ENCODE measurements at regions not wholly inside any gene's neighbourhood (a gene's known extent, or its start where the extent isn't known, plus 50 kb on each side); places are given as distances from the start of the nearest gene placed in this dataset.
"Not testable (repeated sequence)": the region's sequence is repeated elsewhere in the genome, so short reads cannot be mapped to it uniquely, and the experiment has no call there.

DNA sequence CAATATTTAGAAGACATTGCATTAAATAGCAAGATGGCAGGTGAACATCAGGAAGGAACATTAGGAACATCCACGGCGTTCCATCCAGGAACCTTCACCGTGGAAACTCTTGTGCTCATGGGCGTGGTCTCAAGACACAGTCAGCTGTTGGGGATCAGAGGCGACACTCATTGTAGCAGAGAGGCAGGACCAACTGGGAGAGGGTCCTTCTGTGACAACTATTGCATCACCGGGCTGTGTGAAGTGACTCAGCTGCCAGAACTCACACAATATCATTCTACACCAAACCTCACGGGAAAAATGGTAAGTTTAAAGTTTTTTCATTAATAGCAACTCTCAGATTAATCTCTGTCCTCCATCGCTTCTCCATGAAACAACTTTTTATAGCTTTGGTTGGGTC lies 334.8 kb upstream of the SULF2 start:
- DNase-seq (ENCODE audit: low read depth in 1 of 2, low spot score in 1 of 2), result no peak
- no peak overlapping the region for H3K27ac ChIP-seq (replicated peaks)
- H3K27me3 ChIP-seq (ENCODE audit: insufficient read depth, poor library complexity, severe bottlenecking), result no peaks in the 10 kb centered on the region
- no peak overlapping the region for H3K4me3 ChIP-seq (replicated peaks; ENCODE audit: insufficient read depth, low read length)
- no peak for TF ChIP-seq CTCF (IDR thresholded peaks at IDR 0.05; ENCODE audit: insufficient read depth, low read length)
- TF ChIP-seq, protein P1, sequence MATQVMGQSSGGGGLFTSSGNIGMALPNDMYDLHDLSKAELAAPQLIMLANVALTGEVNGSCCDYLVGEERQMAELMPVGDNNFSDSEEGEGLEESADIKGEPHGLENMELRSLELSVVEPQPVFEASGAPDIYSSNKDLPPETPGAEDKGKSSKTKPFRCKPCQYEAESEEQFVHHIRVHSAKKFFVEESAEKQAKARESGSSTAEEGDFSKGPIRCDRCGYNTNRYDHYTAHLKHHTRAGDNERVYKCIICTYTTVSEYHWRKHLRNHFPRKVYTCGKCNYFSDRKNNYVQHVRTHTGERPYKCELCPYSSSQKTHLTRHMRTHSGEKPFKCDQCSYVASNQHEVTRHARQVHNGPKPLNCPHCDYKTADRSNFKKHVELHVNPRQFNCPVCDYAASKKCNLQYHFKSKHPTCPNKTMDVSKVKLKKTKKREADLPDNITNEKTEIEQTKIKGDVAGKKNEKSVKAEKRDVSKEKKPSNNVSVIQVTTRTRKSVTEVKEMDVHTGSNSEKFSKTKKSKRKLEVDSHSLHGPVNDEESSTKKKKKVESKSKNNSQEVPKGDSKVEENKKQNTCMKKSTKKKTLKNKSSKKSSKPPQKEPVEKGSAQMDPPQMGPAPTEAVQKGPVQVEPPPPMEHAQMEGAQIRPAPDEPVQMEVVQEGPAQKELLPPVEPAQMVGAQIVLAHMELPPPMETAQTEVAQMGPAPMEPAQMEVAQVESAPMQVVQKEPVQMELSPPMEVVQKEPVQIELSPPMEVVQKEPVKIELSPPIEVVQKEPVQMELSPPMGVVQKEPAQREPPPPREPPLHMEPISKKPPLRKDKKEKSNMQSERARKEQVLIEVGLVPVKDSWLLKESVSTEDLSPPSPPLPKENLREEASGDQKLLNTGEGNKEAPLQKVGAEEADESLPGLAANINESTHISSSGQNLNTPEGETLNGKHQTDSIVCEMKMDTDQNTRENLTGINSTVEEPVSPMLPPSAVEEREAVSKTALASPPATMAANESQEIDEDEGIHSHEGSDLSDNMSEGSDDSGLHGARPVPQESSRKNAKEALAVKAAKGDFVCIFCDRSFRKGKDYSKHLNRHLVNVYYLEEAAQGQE (IDR thresholded peaks at IDR 0.05; ENCODE audit: insufficient replicate concordance, low read depth), result no peak
- TF ChIP-seq SPI1 (IDR thresholded peaks at IDR 0.05; ENCODE audit: borderline replicate concordance, low read depth), result no peak
- no peak for TF ChIP-seq GABPA (IDR thresholded peaks at IDR 0.05; ENCODE audit: low read depth)
- no peak for TF ChIP-seq POLR2AphosphoS5 (IDR thresholded peaks at IDR 0.05; ENCODE audit: low read depth)

DNA sequence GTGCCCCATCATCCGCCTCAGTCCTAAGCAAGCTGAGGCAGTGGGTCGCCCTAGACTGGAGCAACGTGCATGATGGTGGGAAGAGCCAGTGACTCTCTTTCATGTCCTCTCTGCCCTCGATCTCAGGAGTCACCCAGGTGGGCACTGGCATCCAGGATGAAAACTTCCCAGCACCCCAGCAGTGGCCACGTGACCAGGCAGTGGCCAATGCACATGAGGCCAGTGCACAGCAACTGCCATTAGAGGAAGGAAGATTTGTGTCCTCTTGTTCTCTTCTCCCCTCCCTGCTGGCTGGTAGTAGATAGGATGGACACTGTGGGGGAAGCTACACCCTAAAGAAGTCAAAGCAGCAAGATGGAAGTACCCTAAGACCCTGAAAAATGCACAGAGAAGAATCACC lies 334.1 kb upstream of the SULF2 start:
- H3K4me3 ChIP-seq (replicated peaks; ENCODE audit: insufficient read depth, low read length); DNase-seq (ENCODE audit: low read depth in 1 of 2, low spot score in 1 of 2): not testable (repeated sequence)

GRCh38 chr20:48115502-48115901 lies 330.2 kb upstream of the SULF2 start:
- TF ChIP-seq, protein P1 (IDR thresholded peaks at IDR 0.05; ENCODE audit: insufficient replicate concordance, low read depth), result no peak
- no peak for TF ChIP-seq CTCF (IDR thresholded peaks at IDR 0.05; ENCODE audit: insufficient read depth, low read length)
- no peak for TF ChIP-seq POLR2AphosphoS5 (IDR thresholded peaks at IDR 0.05; ENCODE audit: low read depth)
- no peak for TF ChIP-seq SPI1 (IDR thresholded peaks at IDR 0.05; ENCODE audit: borderline replicate concordance, low read depth)
- no peak for TF ChIP-seq GABPA (IDR thresholded peaks at IDR 0.05; ENCODE audit: low read depth)

More for the DNA sequence above, 334.1 kb upstream of the SULF2 start:
- not testable (repeated sequence) for H3K27ac ChIP-seq (replicated peaks); H3K27me3 ChIP-seq (ENCODE audit: insufficient read depth, poor library complexity, severe bottlenecking)

GRCh38 chr20:48107560-48107959 lies 322.3 kb upstream of the SULF2 start:
- no peak overlapping the region for H3K27ac ChIP-seq (replicated peaks)
- TF ChIP-seq, protein P1 (IDR thresholded peaks at IDR 0.05; ENCODE audit: insufficient replicate concordance, low read depth), result no peak
- TF ChIP-seq SPI1 (IDR thresholded peaks at IDR 0.05; ENCODE audit: borderline replicate concordance, low read depth) (no peak), POLR2AphosphoS5 (IDR thresholded peaks at IDR 0.05; ENCODE audit: low read depth) (no peak), GABPA (IDR thresholded peaks at IDR 0.05; ENCODE audit: low read depth) (no peak), CTCF (IDR thresholded peaks at IDR 0.05; ENCODE audit: insufficient read depth, low read length) (no peak)
- no peak overlapping the region for H3K4me3 ChIP-seq (replicated peaks; ENCODE audit: insufficient read depth, low read length)
- H3K27me3 ChIP-seq (ENCODE audit: insufficient read depth, poor library complexity, severe bottlenecking), result no peaks in the 10 kb centered on the region
- no peak for DNase-seq (ENCODE audit: low read depth in 1 of 2, low spot score in 1 of 2)

More at GRCh38 chr20:48115502-48115901, 330.2 kb upstream of the SULF2 start:
- H3K27me3 ChIP-seq (ENCODE audit: insufficient read depth, poor library complexity, severe bottlenecking), result no peaks in the 10 kb centered on the region
- no peak overlapping the region for H3K4me3 ChIP-seq (replicated peaks; ENCODE audit: insufficient read depth, low read length)
- no peak for DNase-seq (ENCODE audit: low read depth in 1 of 2, low spot score in 1 of 2)
- no peak overlapping the region for H3K27ac ChIP-seq (replicated peaks)
